ENCODE measurements at regions not wholly inside any gene's neighbourhood (a gene's known extent, or its start where the extent isn't known, plus 50 kb on each side); places are given as distances from the start of the nearest gene placed in this dataset.

- TF ChIP-seq CTCF (IDR thresholded peaks at IDR 0.05) (no peak), EZH2 (IDR thresholded peaks at IDR 0.05) (no peak), EZH2phosphoT487 (IDR thresholded peaks at IDR 0.05) (no peak)
Observed at GRCh38 chr5:82560969-82561368, 282.8 kb upstream of the RPS23 start.
